ENCODE measurements at regions not wholly inside any gene's neighbourhood (a gene's known extent, or its start where the extent isn't known, plus 50 kb on each side); places are given as distances from the start of the nearest gene placed in this dataset.

DNA sequence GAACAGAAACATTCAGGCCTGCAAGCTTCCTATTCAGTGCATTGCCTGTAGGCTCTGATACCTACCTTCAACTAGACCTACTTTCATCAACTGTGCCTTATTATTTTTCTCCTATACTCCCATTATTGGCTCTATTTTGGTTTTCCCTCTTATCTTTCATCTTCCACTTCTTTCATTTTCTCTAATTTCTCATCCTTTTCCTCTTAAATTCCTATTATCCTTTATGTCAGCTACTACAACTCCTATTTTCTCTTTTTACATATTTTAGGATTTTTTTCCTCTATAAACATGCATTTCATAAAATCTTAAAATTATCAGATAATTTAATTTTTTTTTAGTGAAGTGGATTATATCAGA lies 61.6 kb upstream of the PRDM8 start:
- TF ChIP-seq, protein P1, sequence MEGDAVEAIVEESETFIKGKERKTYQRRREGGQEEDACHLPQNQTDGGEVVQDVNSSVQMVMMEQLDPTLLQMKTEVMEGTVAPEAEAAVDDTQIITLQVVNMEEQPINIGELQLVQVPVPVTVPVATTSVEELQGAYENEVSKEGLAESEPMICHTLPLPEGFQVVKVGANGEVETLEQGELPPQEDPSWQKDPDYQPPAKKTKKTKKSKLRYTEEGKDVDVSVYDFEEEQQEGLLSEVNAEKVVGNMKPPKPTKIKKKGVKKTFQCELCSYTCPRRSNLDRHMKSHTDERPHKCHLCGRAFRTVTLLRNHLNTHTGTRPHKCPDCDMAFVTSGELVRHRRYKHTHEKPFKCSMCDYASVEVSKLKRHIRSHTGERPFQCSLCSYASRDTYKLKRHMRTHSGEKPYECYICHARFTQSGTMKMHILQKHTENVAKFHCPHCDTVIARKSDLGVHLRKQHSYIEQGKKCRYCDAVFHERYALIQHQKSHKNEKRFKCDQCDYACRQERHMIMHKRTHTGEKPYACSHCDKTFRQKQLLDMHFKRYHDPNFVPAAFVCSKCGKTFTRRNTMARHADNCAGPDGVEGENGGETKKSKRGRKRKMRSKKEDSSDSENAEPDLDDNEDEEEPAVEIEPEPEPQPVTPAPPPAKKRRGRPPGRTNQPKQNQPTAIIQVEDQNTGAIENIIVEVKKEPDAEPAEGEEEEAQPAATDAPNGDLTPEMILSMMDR (IDR thresholded peaks at IDR 0.05) = no peak
- no peak for TF ChIP-seq POLR2AphosphoS5 (IDR thresholded peaks at IDR 0.05)
- no peak for TF ChIP-seq EP300 (IDR thresholded peaks at IDR 0.05)

Data from upper lobe of left lung (tissue), 4 donors.